ENCODE measurements at regions not wholly inside any gene's neighbourhood (a gene's known extent, or its start where the extent isn't known, plus 50 kb on each side); places are given as distances from the start of the nearest gene placed in this dataset.

DNA sequence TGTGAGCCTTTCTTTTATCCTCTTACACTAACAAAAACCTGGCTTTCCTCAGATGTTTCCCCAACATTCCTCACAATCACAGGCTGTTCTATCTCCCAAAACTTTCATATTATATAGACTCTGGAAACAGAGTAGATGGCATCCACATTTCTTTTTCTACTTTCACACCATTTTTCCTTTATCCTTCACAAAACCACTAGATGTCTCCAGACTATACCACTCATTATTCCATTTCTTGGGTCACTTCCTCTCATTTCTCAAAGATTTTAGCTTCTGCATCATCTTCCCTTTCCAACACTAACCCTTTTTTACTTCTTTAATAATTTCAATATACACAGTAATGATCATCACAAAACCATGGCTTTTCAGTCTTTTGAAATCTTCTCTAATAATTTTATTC lies 286.0 kb upstream of the DEPDC1 start:
- Histone ChIP-seq H3K4me3 (ENCODE audit: low read depth, low read length) (no peak overlapping the region), H3K36me3 (ENCODE audit: control insufficient read depth, insufficient read depth, low read length) (no peaks in the 10 kb centered on the region), H3K27me3 (ENCODE audit: control insufficient read depth, insufficient read depth, low read length) (no peaks in the 10 kb centered on the region)
- TF ChIP-seq, protein P1, sequence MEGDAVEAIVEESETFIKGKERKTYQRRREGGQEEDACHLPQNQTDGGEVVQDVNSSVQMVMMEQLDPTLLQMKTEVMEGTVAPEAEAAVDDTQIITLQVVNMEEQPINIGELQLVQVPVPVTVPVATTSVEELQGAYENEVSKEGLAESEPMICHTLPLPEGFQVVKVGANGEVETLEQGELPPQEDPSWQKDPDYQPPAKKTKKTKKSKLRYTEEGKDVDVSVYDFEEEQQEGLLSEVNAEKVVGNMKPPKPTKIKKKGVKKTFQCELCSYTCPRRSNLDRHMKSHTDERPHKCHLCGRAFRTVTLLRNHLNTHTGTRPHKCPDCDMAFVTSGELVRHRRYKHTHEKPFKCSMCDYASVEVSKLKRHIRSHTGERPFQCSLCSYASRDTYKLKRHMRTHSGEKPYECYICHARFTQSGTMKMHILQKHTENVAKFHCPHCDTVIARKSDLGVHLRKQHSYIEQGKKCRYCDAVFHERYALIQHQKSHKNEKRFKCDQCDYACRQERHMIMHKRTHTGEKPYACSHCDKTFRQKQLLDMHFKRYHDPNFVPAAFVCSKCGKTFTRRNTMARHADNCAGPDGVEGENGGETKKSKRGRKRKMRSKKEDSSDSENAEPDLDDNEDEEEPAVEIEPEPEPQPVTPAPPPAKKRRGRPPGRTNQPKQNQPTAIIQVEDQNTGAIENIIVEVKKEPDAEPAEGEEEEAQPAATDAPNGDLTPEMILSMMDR (IDR thresholded peaks at IDR 0.05; ENCODE audit: insufficient read depth, low read length, severe bottlenecking), result no peak
- DNase-seq (ENCODE audit: low read depth), result no peak
- no peak for FAIRE-seq

DNA sequence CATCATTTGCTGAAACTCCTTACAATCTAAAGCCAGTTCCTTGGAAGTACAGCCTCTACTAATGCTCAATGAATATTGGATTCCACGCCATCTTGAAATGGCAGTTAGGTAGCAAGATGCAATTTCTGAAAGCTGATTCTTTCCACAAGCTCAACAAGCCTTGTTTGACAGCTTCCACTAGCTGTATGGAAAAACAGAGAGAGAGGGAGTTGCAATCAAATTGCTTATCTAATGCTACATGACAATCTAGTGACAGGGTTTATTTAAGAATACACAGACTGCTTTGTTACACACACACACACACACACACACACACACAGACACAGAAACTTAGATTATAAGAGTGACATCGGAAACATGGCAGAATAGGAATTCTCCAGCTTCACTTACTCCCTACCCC lies 288.4 kb upstream of the DEPDC1 start:
- no peaks in the 10 kb centered on the region for H3K27me3 ChIP-seq (ENCODE audit: control insufficient read depth, insufficient read depth, low read length)
- FAIRE-seq, result no peak
- no peaks in the 10 kb centered on the region for H3K36me3 ChIP-seq (ENCODE audit: control insufficient read depth, insufficient read depth, low read length)
- no peak for DNase-seq (ENCODE audit: low read depth)
- TF ChIP-seq, protein P1 (IDR thresholded peaks at IDR 0.05; ENCODE audit: insufficient read depth, low read length, severe bottlenecking), result no peak
- H3K4me3 ChIP-seq (ENCODE audit: low read depth, low read length), result no peak overlapping the region

DNA sequence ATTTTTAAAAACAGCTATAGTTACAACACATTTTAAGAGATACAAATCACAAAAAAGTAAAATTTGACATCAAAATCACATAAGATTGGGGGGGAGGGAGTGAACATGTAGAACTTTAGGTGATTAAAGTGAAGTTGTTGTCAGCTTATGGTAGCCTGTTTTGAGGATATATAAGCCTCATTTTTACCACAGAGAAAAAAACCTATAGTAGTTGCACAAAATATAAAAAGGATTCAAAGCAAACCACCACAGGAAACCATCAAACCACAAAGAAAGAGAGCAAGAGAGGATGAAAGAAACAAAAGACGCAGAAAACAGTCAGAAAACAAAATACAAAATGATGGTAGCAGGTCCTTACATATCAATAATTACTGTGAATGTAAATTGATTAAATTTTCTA lies 291.9 kb upstream of the DEPDC1 start:
- Histone ChIP-seq H3K4me3 (ENCODE audit: low read depth, low read length) (no peak overlapping the region), H3K27me3 (ENCODE audit: control insufficient read depth, insufficient read depth, low read length) (no peaks in the 10 kb centered on the region), H3K36me3 (ENCODE audit: control insufficient read depth, insufficient read depth, low read length) (no peaks in the 10 kb centered on the region)
- DNase-seq (ENCODE audit: low read depth), result no peak
- FAIRE-seq, result no peak
- TF ChIP-seq, protein P1 (IDR thresholded peaks at IDR 0.05; ENCODE audit: insufficient read depth, low read length, severe bottlenecking), result no peak

DNA sequence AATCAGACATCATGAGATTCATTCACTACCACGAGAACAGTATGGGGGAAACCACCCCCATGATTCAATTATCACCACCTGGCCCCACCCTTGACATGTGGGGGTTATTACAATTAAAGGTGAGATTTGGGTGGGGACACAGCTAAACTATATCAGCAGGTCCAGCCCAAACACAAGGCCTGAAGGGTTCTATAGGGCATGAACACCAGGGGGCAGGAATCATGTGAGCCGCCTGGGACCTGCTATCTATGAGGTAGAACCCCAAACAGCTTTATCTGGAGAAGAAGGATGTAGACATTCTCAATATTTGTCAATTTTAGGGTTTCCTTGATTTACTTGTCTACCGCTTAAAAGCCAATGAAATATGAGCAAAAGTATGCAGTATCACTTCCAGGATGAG lies 294.9 kb upstream of the DEPDC1 start:
- TF ChIP-seq, protein P1 (IDR thresholded peaks at IDR 0.05; ENCODE audit: insufficient read depth, low read length, severe bottlenecking), result no peak
- FAIRE-seq, result no peak
- DNase-seq (ENCODE audit: low read depth), result no peak
- no peaks in the 10 kb centered on the region for H3K36me3 ChIP-seq (ENCODE audit: control insufficient read depth, insufficient read depth, low read length)
- no peak overlapping the region for H3K4me3 ChIP-seq (ENCODE audit: low read depth, low read length)
- H3K27me3 ChIP-seq (ENCODE audit: control insufficient read depth, insufficient read depth, low read length), result no peaks in the 10 kb centered on the region

DNA sequence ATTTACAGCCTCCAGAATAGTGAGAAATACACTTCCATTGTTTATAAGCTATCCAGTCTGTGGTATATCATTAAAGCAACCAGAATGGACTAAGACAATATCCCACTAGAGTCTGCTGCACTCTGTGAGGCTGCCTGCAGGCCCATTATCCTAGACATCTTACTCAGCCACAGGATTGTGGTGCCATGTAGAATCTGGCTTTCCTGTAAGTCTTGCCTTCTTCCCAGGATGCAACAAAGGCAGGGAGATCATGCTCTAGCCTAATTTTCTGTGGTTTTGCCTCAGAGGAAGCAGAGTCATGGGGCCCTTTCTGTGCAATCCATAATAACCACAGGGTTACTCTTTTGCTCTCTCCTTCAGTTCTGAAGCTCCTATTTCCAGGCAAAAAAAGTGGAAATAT lies 299.1 kb upstream of the DEPDC1 start:
- TF ChIP-seq, protein P1 (IDR thresholded peaks at IDR 0.05; ENCODE audit: insufficient read depth, low read length, severe bottlenecking), result no peak
- FAIRE-seq (no peak), DNase-seq (ENCODE audit: low read depth) (no peak)
- H3K36me3 ChIP-seq (ENCODE audit: control insufficient read depth, insufficient read depth, low read length), result no peaks in the 10 kb centered on the region
- H3K4me3 ChIP-seq (ENCODE audit: low read depth, low read length), result no peak overlapping the region
- H3K27me3 ChIP-seq (ENCODE audit: control insufficient read depth, insufficient read depth, low read length), result no peaks in the 10 kb centered on the region

DNA sequence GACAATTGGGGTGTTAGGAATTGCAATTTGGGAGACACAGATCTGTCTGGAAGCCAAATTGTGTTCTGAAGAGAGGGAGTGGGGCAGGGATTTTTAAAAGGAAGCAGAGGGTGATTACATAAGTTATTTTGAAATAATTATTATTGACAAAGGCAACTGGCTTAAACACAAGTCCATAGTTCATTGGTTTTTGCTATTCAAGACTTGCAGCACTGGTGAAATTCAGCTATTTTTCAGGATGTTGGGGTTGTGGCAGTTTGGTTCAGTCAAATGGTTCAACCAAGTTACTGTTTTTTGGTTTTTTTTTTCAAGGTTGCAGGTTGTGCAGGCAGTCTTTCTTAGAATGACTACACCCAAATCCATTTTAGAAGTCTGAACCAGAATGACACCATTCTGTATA lies 300.0 kb upstream of the DEPDC1 start:
- Histone ChIP-seq H3K27me3 (ENCODE audit: control insufficient read depth, insufficient read depth, low read length) (no peaks in the 10 kb centered on the region), H3K36me3 (ENCODE audit: control insufficient read depth, insufficient read depth, low read length) (no peaks in the 10 kb centered on the region), H3K4me3 (ENCODE audit: low read depth, low read length) (no peak overlapping the region)
- FAIRE-seq (no peak), DNase-seq (ENCODE audit: low read depth) (no peak)
- TF ChIP-seq, protein P1 (IDR thresholded peaks at IDR 0.05; ENCODE audit: insufficient read depth, low read length, severe bottlenecking), result no peak
